ENCODE measurements at regions not wholly inside any gene's neighbourhood (a gene's known extent, or its start where the extent isn't known, plus 50 kb on each side); places are given as distances from the start of the nearest gene placed in this dataset.

GRCh38 chr16:52054326-52054725 is 492.6 kb downstream of the TOX3 start:
- intact Hi-C loops (cut with DNase I) = no loop called here

GRCh38 chr16:52052818-52053217 is 494.1 kb downstream of the TOX3 start:
- Histone ChIP-seq H3K36me3 (no peaks in the 10 kb centered on the region), H3K27ac (no peak overlapping the region), H3K4me1 (no peaks in the 10 kb centered on the region), H3K9me3 (no peaks in the 10 kb centered on the region), H3K4me3 (no peak overlapping the region), H3K27me3 (no peaks in the 10 kb centered on the region)
- DNase-seq (ENCODE audit: extremely low spot score in 2 of 2) = no peak
- TF ChIP-seq CTCF (IDR thresholded peaks at IDR 0.05) = no peak
- TF ChIP-seq POLR2AphosphoS5 (IDR thresholded peaks at IDR 0.05; ENCODE audit: insufficient read depth in 1 of 2, low read depth in 1 of 2) = no peak
- TF ChIP-seq POLR2A (IDR thresholded peaks at IDR 0.05) = no peak
- intact Hi-C loops (cut with DNase I) = no loop called here

More at GRCh38 chr16:52054326-52054725, 492.6 kb downstream of the TOX3 start:
- H3K4me1 ChIP-seq = no peaks in the 10 kb centered on the region
- no peak for TF ChIP-seq POLR2A (IDR thresholded peaks at IDR 0.05)
- no peak for TF ChIP-seq POLR2AphosphoS5 (IDR thresholded peaks at IDR 0.05; ENCODE audit: insufficient read depth in 1 of 2, low read depth in 1 of 2)
- H3K36me3 ChIP-seq = no peaks in the 10 kb centered on the region
- no peaks in the 10 kb centered on the region for H3K9me3 ChIP-seq
- DNase-seq (ENCODE audit: extremely low spot score in 2 of 2) = no peak
- no peaks in the 10 kb centered on the region for H3K27me3 ChIP-seq
- H3K4me3 ChIP-seq = no peak overlapping the region
- H3K27ac ChIP-seq = no peak overlapping the region

GRCh38 chr16:52051414-52052172 is 495.4 kb downstream of the TOX3 start:
- DNase-seq (ENCODE audit: extremely low spot score in 2 of 2) = no peak
- no peaks in the 10 kb centered on the region for H3K27me3 ChIP-seq
- H3K9me3 ChIP-seq = no peaks in the 10 kb centered on the region
- intact Hi-C loops (cut with DNase I) = no loop called here
- no peaks in the 10 kb centered on the region for H3K4me1 ChIP-seq
- TF ChIP-seq CTCF (IDR thresholded peaks at IDR 0.05) (no peak), POLR2AphosphoS5 (IDR thresholded peaks at IDR 0.05; ENCODE audit: insufficient read depth in 1 of 2, low read depth in 1 of 2) (no peak), POLR2A (IDR thresholded peaks at IDR 0.05) (no peak)
- no peak overlapping the region for H3K4me3 ChIP-seq
- H3K36me3 ChIP-seq = no peaks in the 10 kb centered on the region
- H3K27ac ChIP-seq = no peak overlapping the region

- Histone ChIP-seq H3K4me3 (no peak overlapping the region), H3K36me3 (no peaks in the 10 kb centered on the region), H3K4me1 (no peaks in the 10 kb centered on the region), H3K27me3 (no peaks in the 10 kb centered on the region), H3K27ac (no peak overlapping the region), H3K9me3 (no peaks in the 10 kb centered on the region)
- no peak for TF ChIP-seq POLR2AphosphoS5 (IDR thresholded peaks at IDR 0.05; ENCODE audit: insufficient read depth in 1 of 2, low read depth in 1 of 2)
- no peak for TF ChIP-seq POLR2A (IDR thresholded peaks at IDR 0.05)
- no peak for TF ChIP-seq CTCF (IDR thresholded peaks at IDR 0.05)
- intact Hi-C loops (cut with DNase I) = no loop called here
- no peak for DNase-seq (ENCODE audit: extremely low spot score in 2 of 2)
These were observed 496.5 kb downstream of the TOX3 start for GRCh38 chr16:52050418-52050817.

GRCh38 chr16:52035436-52035835 is 511.5 kb downstream of the TOX3 start:
- Histone ChIP-seq H3K27ac (no peak overlapping the region), H3K4me3 (no peak overlapping the region), H3K9me3 (no peaks in the 10 kb centered on the region), H3K4me1 (no peaks in the 10 kb centered on the region), H3K27me3 (no peaks in the 10 kb centered on the region), H3K36me3 (no peaks in the 10 kb centered on the region)
- no peak for DNase-seq (ENCODE audit: extremely low spot score in 2 of 2)
- intact Hi-C loops (cut with DNase I) = no loop called here
- TF ChIP-seq CTCF (IDR thresholded peaks at IDR 0.05) (no peak), POLR2A (IDR thresholded peaks at IDR 0.05) (no peak), POLR2AphosphoS5 (IDR thresholded peaks at IDR 0.05; ENCODE audit: insufficient read depth in 1 of 2, low read depth in 1 of 2) (no peak)

Data from vagina (tissue), 2 donors.